Stimulated activated memory B cell treated with anti-CD40 and anti-IgM and Interleukin-4, amounts not matched to agents 10 μg/mL and 1 μg/mL and 100 μg/mL, for 72 hours (primary cell): ENCODE measurements at regions not wholly inside any gene's neighbourhood (a gene's known extent, or its start where the extent isn't known, plus 50 kb on each side); places are given as distances from the start of the nearest gene placed in this dataset.

Experiments
- ATAC-seq: fragments of 150-1000 bp; cut with Tn5 transposase; 2 replicates; pipeline ENCODE4 v1.10.0; 2021
- H3K27ac Mint-ChIP-seq: one replicate; pipeline ENCODE4 v1.8.0; 2022; ENCODE audit warnings: mild to moderate bottlenecking, mixed read lengths
- H3K27me3 Mint-ChIP-seq: one replicate; pipeline ENCODE4 v1.8.0; 2022; ENCODE audit warnings: mixed read lengths
- H3K36me3 Mint-ChIP-seq: one replicate; pipeline ENCODE4 v1.8.0; 2022; ENCODE audit warnings: mixed read lengths
- H3K4me1 Mint-ChIP-seq: one replicate; pipeline ENCODE4 v1.8.0; 2022; ENCODE audit warnings: mixed read lengths
- H3K4me3 Mint-ChIP-seq: one replicate; pipeline ENCODE4 v1.8.0; 2022; ENCODE audit warnings: mild to moderate bottlenecking, moderate library complexity, mixed read lengths
- H3K9me3 Mint-ChIP-seq: one replicate; pipeline ENCODE4 v1.8.0; 2022; ENCODE audit warnings: mixed read lengths

DNA sequence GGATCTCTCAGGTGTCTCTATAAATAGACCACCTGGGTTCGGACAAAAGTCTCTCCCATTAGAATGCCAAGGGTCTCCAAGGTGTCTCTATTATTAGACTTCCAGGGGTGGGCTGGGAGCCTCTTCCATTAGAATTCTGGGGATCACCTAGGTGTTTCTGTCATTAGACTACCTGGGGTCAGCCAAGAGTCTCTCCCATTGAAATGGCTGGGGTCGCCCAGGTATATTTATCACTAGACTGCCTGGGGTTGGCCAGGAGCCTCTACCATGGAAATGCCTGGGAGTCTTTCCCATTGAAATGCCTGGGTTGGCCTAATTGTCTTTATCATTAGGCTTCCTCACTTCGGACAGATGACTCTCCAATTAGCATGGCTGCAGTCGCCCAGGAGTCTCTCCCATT, 1565.5 kb downstream of the UQCRFS1 start:
- no peaks in the 10 kb centered on the region for H3K9me3 Mint-ChIP-seq
- no peaks in the 10 kb centered on the region for H3K36me3 Mint-ChIP-seq
- no peak for ATAC-seq
- no peak overlapping the region for H3K4me3 Mint-ChIP-seq
- no peak overlapping the region for H3K27ac Mint-ChIP-seq
- no peaks in the 10 kb centered on the region for H3K27me3 Mint-ChIP-seq
- H3K4me1 Mint-ChIP-seq, result no peaks in the 10 kb centered on the region

- Mint-ChIP-seq H3K4me3 (no peak overlapping the region), H3K27me3 (no peaks in the 10 kb centered on the region), H3K36me3 (no peaks in the 10 kb centered on the region), H3K4me1 (no peaks in the 10 kb centered on the region), H3K9me3 (peaks cover 4% of the 10 kb centered on the region), H3K27ac (no peak overlapping the region)
- ATAC-seq, result no peak
Observed at GRCh38 chr19:27635401-27635800, 1577.5 kb downstream of the UQCRFS1 start.

- Mint-ChIP-seq H3K27me3 (no peaks in the 10 kb centered on the region), H3K9me3 (peaks cover 35% of the 10 kb centered on the region), H3K36me3 (peaks cover 7% of the 10 kb centered on the region), H3K4me1 (no peaks in the 10 kb centered on the region), H3K4me3 (no peak overlapping the region), H3K27ac (no peak overlapping the region)
- no peak for ATAC-seq
Observed at GRCh38 chr19:27618006-27618405, 1594.9 kb downstream of the UQCRFS1 start.

DNA sequence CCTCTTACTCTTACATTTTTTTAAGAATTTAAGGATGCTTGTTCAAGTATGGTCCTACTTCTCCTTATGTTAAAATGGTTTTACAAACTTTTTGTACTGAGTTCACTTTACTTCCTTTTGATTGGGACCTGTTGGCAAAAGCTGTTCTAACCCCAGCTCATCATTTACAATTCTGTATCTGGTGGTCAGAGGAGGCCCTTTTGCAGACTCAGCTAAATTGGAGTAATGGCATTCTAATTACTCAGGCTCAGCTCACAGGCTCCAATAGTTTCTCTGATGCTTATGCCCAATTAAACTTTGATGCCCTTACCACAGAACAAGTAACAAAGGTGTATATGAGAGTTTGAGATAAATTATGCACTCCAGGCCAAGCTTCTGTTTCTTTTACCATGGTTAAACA, 1632.0 kb downstream of the UQCRFS1 start:
- Mint-ChIP-seq H3K4me3 (no peak overlapping the region), H3K4me1 (no peaks in the 10 kb centered on the region), H3K27me3 (no peaks in the 10 kb centered on the region), H3K27ac (no peak overlapping the region), H3K36me3 (no peaks in the 10 kb centered on the region), H3K9me3 (peaks cover 20% of the 10 kb centered on the region)
- no peak for ATAC-seq
